ENCODE measurements at regions not wholly inside any gene's neighbourhood (a gene's known extent, or its start where the extent isn't known, plus 50 kb on each side); places are given as distances from the start of the nearest gene placed in this dataset.
"Not testable (repeated sequence)": the region's sequence is repeated elsewhere in the genome, so short reads cannot be mapped to it uniquely, and the experiment has no call there.

GRCh38 chr3:137121704-137122314 lies 164.0 kb downstream of the IL20RB start:
- DNase-seq: peak; percentile 14

- no peak for DNase-seq
Measured at GRCh38 chr3:137131081-137131480, 173.3 kb downstream of the IL20RB start.

GRCh38 chr3:137134431-137134830 lies 176.6 kb downstream of the IL20RB start:
- no peak for DNase-seq

- no peak for DNase-seq
Measured at GRCh38 chr3:137148406-137148805, 190.6 kb downstream of the IL20RB start.

- no peak for DNase-seq
Measured at GRCh38 chr3:137148917-137149316, 191.1 kb downstream of the IL20RB start.

GRCh38 chr3:137150825-137151224 lies 193.0 kb downstream of the IL20RB start:
- DNase-seq: no peak

- not testable (repeated sequence) for DNase-seq
Measured at GRCh38 chr3:137153046-137153445, 195.3 kb downstream of the IL20RB start.

- no peak for DNase-seq
Measured at GRCh38 chr3:137163241-137163871, 205.6 kb downstream of the IL20RB start.

- no peak for DNase-seq
Measured at GRCh38 chr3:137163958-137164357, 206.2 kb downstream of the IL20RB start.

- DNase-seq: peak; percentile 11
Measured at GRCh38 chr3:137165117-137165806, 207.5 kb downstream of the IL20RB start.

- no peak for DNase-seq
Measured at GRCh38 chr3:137171834-137172603, 214.2 kb downstream of the IL20RB start.

- DNase-seq: no peak
Measured at GRCh38 chr3:137172728-137173127, 214.9 kb downstream of the IL20RB start.

- no peak for DNase-seq
Measured at GRCh38 chr3:137174514-137174913, 216.7 kb downstream of the IL20RB start.

GRCh38 chr3:137180220-137180619 lies 222.4 kb downstream of the IL20RB start:
- DNase-seq: no peak

- DNase-seq: no peak
Measured at GRCh38 chr3:137191133-137191923, 233.5 kb downstream of the IL20RB start.

- DNase-seq: no peak
Measured at GRCh38 chr3:137191951-137192350, 234.2 kb downstream of the IL20RB start.

- DNase-seq: no peak
Measured at GRCh38 chr3:137194301-137194700, 236.5 kb downstream of the IL20RB start.

GRCh38 chr3:137198374-137198773 lies 240.6 kb downstream of the IL20RB start:
- DNase-seq: not testable (repeated sequence)

GRCh38 chr3:137199678-137200077 lies 241.9 kb downstream of the IL20RB start:
- DNase-seq: no peak

- no peak for DNase-seq
Measured at GRCh38 chr3:137201066-137201465, 243.3 kb downstream of the IL20RB start.

GRCh38 chr3:137202941-137203340 lies 245.2 kb downstream of the IL20RB start:
- DNase-seq: no peak

- no peak for DNase-seq
Measured at GRCh38 chr3:137204409-137204808, 246.6 kb downstream of the IL20RB start.
